OCI-LY7 (cell line): ENCODE measurements at regions not wholly inside any gene's neighbourhood (a gene's known extent, or its start where the extent isn't known, plus 50 kb on each side); places are given as distances from the start of the nearest gene placed in this dataset.

Experiments used
- BruUV-seq: library from RNA; stranded (reverse); fragments of 400-500 nt; replicated peaks from 2 replicates; lab custom pipeline; 2021; lab: Mats Ljungman, UMichigan
- CTCF ChIA-PET: fragments of 300-600 bp; sonication (Branson Sonifier 250); formaldehyde crosslinking; loops from one replicate; lab custom pipeline; 2022; ENCODE audit warnings: antibody characterized with exemption; ENCODE audit not compliant: unreplicated experiment; lab: Charles Lee
- POLR2A ChIA-PET: fragments of 300-600 bp; sonication (Branson Sonifier 250); formaldehyde crosslinking; loops from one replicate; lab custom pipeline; 2022; ENCODE audit warnings: antibody characterized with exemption; lab: Charles Lee
- DNase-seq: peaks from one replicate; pipeline ENCODE4 v3.0.0-alpha.2; 2015; ENCODE audit warnings: low spot score
- H2AFZ ChIP-seq: fragments of 200-600 bp; sonication (generic), shearing (Covaris generic); 2 replicates; pipeline ENCODE4 v1.6.1; 2014; ENCODE audit warnings: mild to moderate bottlenecking, antibody characterized with exemption, low read length, moderate library complexity
- H3K27ac ChIP-seq: fragments of 200-600 bp; sonication (generic); 2 replicates; pipeline ENCODE4 v1.5.1; 2014; ENCODE audit warnings: mixed run types, low read depth, mild to moderate bottlenecking, moderate library complexity, low read length, inconsistent platforms; ENCODE audit not compliant: poor library complexity, severe bottlenecking
- H3K36me3 ChIP-seq: fragments of 200-600 bp; sonication (generic); 2 replicates; pipeline ENCODE4 v1.6.1; 2014; ENCODE audit warnings: mild to moderate bottlenecking, antibody characterized with exemption, low read length, moderate library complexity, mixed read lengths; ENCODE audit not compliant: insufficient read depth
- H3K4me1 ChIP-seq: fragments of 200-600 bp; sonication (generic); 2 replicates; pipeline ENCODE4 v1.5.1; 2014; ENCODE audit warnings: mild to moderate bottlenecking, low read length; ENCODE audit not compliant: insufficient read depth, poor library complexity, severe bottlenecking
- H3K4me2 ChIP-seq: fragments of 200-600 bp; sonication (generic); 2 replicates; pipeline ENCODE4 v1.6.1; 2014; ENCODE audit warnings: mild to moderate bottlenecking, low read length
- H3K4me3 ChIP-seq: fragments of 200-600 bp; sonication (generic); 2 replicates; pipeline ENCODE4 v1.5.1; 2014; ENCODE audit warnings: mild to moderate bottlenecking, low read depth, low read length; ENCODE audit not compliant: poor library complexity, severe bottlenecking
- H3K79me2 ChIP-seq: fragments of 200-600 bp; sonication (generic); 2 replicates; pipeline ENCODE4 v1.6.1; 2016; ENCODE audit warnings: low read depth, mild to moderate bottlenecking, low read length, moderate library complexity, mixed read lengths; ENCODE audit not compliant: insufficient read depth
- H3K9me2 ChIP-seq: fragments of 200-600 bp; sonication (generic); 2 replicates; pipeline ENCODE4 v1.6.1; 2016; ENCODE audit warnings: mild to moderate bottlenecking, low read length, mixed read lengths; ENCODE audit not compliant: insufficient read depth
- H3K9me3 ChIP-seq: fragments of 200-600 bp; sonication (generic); 2 replicates; pipeline ENCODE4 v1.6.1; 2014; ENCODE audit warnings: mild to moderate bottlenecking, mixed run types, low read length, mixed read lengths
- H4K20me1 ChIP-seq: fragments of 200-600 bp; sonication (generic); 2 replicates; pipeline ENCODE4 v1.6.1; 2014; ENCODE audit warnings: mild to moderate bottlenecking, antibody characterized with exemption, low read length, moderate library complexity, mixed read lengths; ENCODE audit not compliant: insufficient read depth
- CTCF ChIP-seq: fragments of 200-600 bp; sonication (generic); conservative IDR thresholded peaks from 2 replicates; pipeline ENCODE4 v1.5.1; 2014; ENCODE audit warnings: mild to moderate bottlenecking, antibody characterized with exemption, low read length, moderate library complexity, mixed read lengths
- EZH2phosphoT487 ChIP-seq: fragments of 200-600 bp; sonication (generic); IDR thresholded peaks from 2 replicates; pipeline ENCODE4 v1.6.1; 2018; ENCODE audit warnings: low read depth, borderline replicate concordance, mild to moderate bottlenecking, mixed run types, antibody characterized with exemption, low read length, moderate library complexity, mixed read lengths
- intact Hi-C: fragments of 100-400 bp; cut with micrococcal nuclease; formaldehyde crosslinking; loops from one replicate; pipeline ENCODE4 v1.10.0; 2022; ENCODE audit not compliant: unreplicated experiment

- ChIA-PET CTCF (no interaction called here), POLR2A (no interaction called here)
- intact Hi-C loops, result no loop called here
- Histone ChIP-seq H3K4me3 (no peak overlapping the region), H3K4me2 (no peak overlapping the region), H3K9me2 (no peaks in the 10 kb centered on the region), H4K20me1 (no peaks in the 10 kb centered on the region), H2AFZ (no peak overlapping the region), H3K27ac (no peak overlapping the region), H3K36me3 (no peaks in the 10 kb centered on the region), H3K4me1 (no peaks in the 10 kb centered on the region), H3K9me3 (no peaks in the 10 kb centered on the region), H3K79me2 (no peaks in the 10 kb centered on the region)
- DNase-seq, result no peak
- BruUV-seq, result no TSS peak
- no peak for TF ChIP-seq CTCF
These were observed 1413.3 kb downstream of the TBC1D22A start for GRCh38 chr22:48175721-48176120.

- H3K36me3 ChIP-seq, result no peaks in the 10 kb centered on the region
- no TSS peak for BruUV-seq
- H3K9me2 ChIP-seq, result no peaks in the 10 kb centered on the region
- H3K4me2 ChIP-seq, result no peak overlapping the region
- H3K4me1 ChIP-seq, result no peaks in the 10 kb centered on the region
- TF ChIP-seq EZH2phosphoT487, result no peak
- TF ChIP-seq CTCF, result no peak
- ChIA-PET CTCF (no interaction called here), POLR2A (no interaction called here)
- no peak overlapping the region for H3K4me3 ChIP-seq
- H3K9me3 ChIP-seq, result no peaks in the 10 kb centered on the region
- H4K20me1 ChIP-seq, result no peaks in the 10 kb centered on the region
- no peaks in the 10 kb centered on the region for H3K79me2 ChIP-seq
- H3K27ac ChIP-seq, result no peak overlapping the region
- H2AFZ ChIP-seq, result no peak overlapping the region
- intact Hi-C loops, result no loop called here
- DNase-seq, result no peak
These were observed 1411.3 kb downstream of the TBC1D22A start for GRCh38 chr22:48173773-48174160.

GRCh38 chr22:48173061-48173772, 1410.8 kb downstream of the TBC1D22A start:
- no peak overlapping the region for H3K4me3 ChIP-seq
- H3K79me2 ChIP-seq, result no peaks in the 10 kb centered on the region
- no peak overlapping the region for H3K4me2 ChIP-seq
- no peaks in the 10 kb centered on the region for H4K20me1 ChIP-seq
- no peaks in the 10 kb centered on the region for H3K9me3 ChIP-seq
- no TSS peak for BruUV-seq
- no peaks in the 10 kb centered on the region for H3K4me1 ChIP-seq
- DNase-seq, result no peak
- intact Hi-C loops, result no loop called here
- H3K36me3 ChIP-seq, result no peaks in the 10 kb centered on the region
- ChIA-PET POLR2A (no interaction called here), CTCF (no interaction called here)
- H3K9me2 ChIP-seq, result no peaks in the 10 kb centered on the region
- H2AFZ ChIP-seq, result no peak overlapping the region
- TF ChIP-seq CTCF, result no peak
- no peak for TF ChIP-seq EZH2phosphoT487
- H3K27ac ChIP-seq, result no peak overlapping the region
